GM23248 (cell line): ENCODE measurements at regions not wholly inside any gene's neighbourhood (a gene's known extent, or its start where the extent isn't known, plus 50 kb on each side); places are given as distances from the start of the nearest gene placed in this dataset.

ENCODE experiments used
- DNase-seq: peaks from one replicate; pipeline ENCODE4 v3.0.0-alpha.2; 2015
- H2AFZ ChIP-seq: fragments of 200-600 bp; sonication (generic); 2 replicates; pipeline ENCODE4 v1.6.1; 2016; ENCODE audit warnings: antibody characterized with exemption
- H3F3A ChIP-seq: fragments of 200-600 bp; sonication (generic); 2 replicates; pipeline ENCODE4 v1.6.1; 2016; ENCODE audit warnings: mild to moderate bottlenecking, antibody characterized with exemption, mixed run types; ENCODE audit not compliant: insufficient read depth
- H3K27ac ChIP-seq: fragments of 200-600 bp; sonication (generic); 2 replicates; pipeline ENCODE4 v1.5.1; 2016; ENCODE audit warnings: mild to moderate bottlenecking
- H3K27me3 ChIP-seq: fragments of 200-600 bp; sonication (generic); replicated peaks from 2 replicates; pipeline ENCODE4 v1.6.1; 2016; ENCODE audit warnings: mild to moderate bottlenecking; ENCODE audit not compliant: insufficient read depth
- H3K36me3 ChIP-seq: fragments of 200-600 bp; sonication (generic); 2 replicates; pipeline ENCODE4 v1.6.1; 2016; ENCODE audit warnings: low read depth, mild to moderate bottlenecking
- H3K4me1 ChIP-seq: fragments of 200-600 bp; sonication (generic); 2 replicates; pipeline ENCODE4 v1.6.1; 2016; ENCODE audit warnings: mild to moderate bottlenecking; ENCODE audit not compliant: insufficient read depth
- H3K4me2 ChIP-seq: fragments of 200-600 bp; sonication (generic); one replicate; pipeline ENCODE4 v1.6.1; 2016; ENCODE audit warnings: mild to moderate bottlenecking; ENCODE audit not compliant: unreplicated experiment
- H3K4me3 ChIP-seq: fragments of 200-600 bp; sonication (generic); 2 replicates; pipeline ENCODE4 v1.5.1; 2016; ENCODE audit warnings: mild to moderate bottlenecking
- H3K79me2 ChIP-seq: fragments of 200-600 bp; sonication (generic); 2 replicates; pipeline ENCODE4 v1.6.1; 2016; ENCODE audit warnings: mild to moderate bottlenecking; ENCODE audit not compliant: insufficient read depth
- H3K9ac ChIP-seq: fragments of 200-600 bp; sonication (generic); 2 replicates; pipeline ENCODE4 v1.6.1; 2016; ENCODE audit warnings: mild to moderate bottlenecking
- H3K9me2 ChIP-seq: fragments of 200-600 bp; sonication (generic); 2 replicates; pipeline ENCODE4 v1.6.1; 2016; ENCODE audit warnings: mixed run types, mild to moderate bottlenecking, moderate library complexity; ENCODE audit not compliant: insufficient read depth
- H3K9me3 ChIP-seq: fragments of 200-600 bp; sonication (generic); one replicate; pipeline ENCODE4 v1.6.1; 2017; ENCODE audit warnings: low read depth
- H4K20me1 ChIP-seq: fragments of 200-600 bp; sonication (generic); 2 replicates; pipeline ENCODE4 v1.6.0; 2016; ENCODE audit not compliant: insufficient read depth
- EZH2 ChIP-seq: fragments of 200-600 bp; sonication (generic); IDR thresholded peaks from 2 replicates; pipeline ENCODE4 v1.6.1; 2018; ENCODE audit warnings: antibody characterized with exemption, mild to moderate bottlenecking; ENCODE audit not compliant: insufficient read depth, poor library complexity, severe bottlenecking
- EZH2phosphoT487 ChIP-seq: fragments of 200-600 bp; sonication (generic); IDR thresholded peaks from 2 replicates; pipeline ENCODE4 v1.6.1; 2018; ENCODE audit warnings: antibody characterized with exemption, moderate library complexity, mild to moderate bottlenecking, low read depth; ENCODE audit not compliant: insufficient read depth
- WGBS, 2 experiments: methylation state at CpG; one replicate each; pipeline ENCODE4 v1.1.6; 2015 to 2017; ENCODE audit warnings: low lambda C conversion rate in 2 of 2, low coverage in 1 of 2; ENCODE audit errors: missing lambda C conversion rate in 2 of 2; 5-methylcytosine and 5-hydroxymethylcytosine counted together
- in situ Hi-C: fragments of 300-500 bp; cut with MboI; formaldehyde crosslinking; loops from 2 replicates; pipeline ENCODE4 v1.15.0; 2020

GRCh38 chr11:80048513-80048912 lies 607.7 kb upstream of the TENM4 start:
- H2AFZ ChIP-seq = no peak overlapping the region
- no peaks in the 10 kb centered on the region for H3K27me3 ChIP-seq
- in situ Hi-C loops = no loop called here
- DNase-seq = no peak
- WGBS, 2 experiments = 5 to 16% methylated on average over 1 of the region's 1 CpG
- H3K9ac ChIP-seq = no peak overlapping the region
- H3K4me1 ChIP-seq = no peaks in the 10 kb centered on the region
- no peaks in the 10 kb centered on the region for H3K36me3 ChIP-seq
- no peaks in the 10 kb centered on the region for H3F3A ChIP-seq
- no peaks in the 10 kb centered on the region for H4K20me1 ChIP-seq
- H3K4me3 ChIP-seq = no peak overlapping the region
- no peaks in the 10 kb centered on the region for H3K9me2 ChIP-seq
- H3K27ac ChIP-seq = no peak overlapping the region
- no peaks in the 10 kb centered on the region for H3K9me3 ChIP-seq
- no peak for TF ChIP-seq EZH2phosphoT487
- TF ChIP-seq EZH2 = no peak
- H3K79me2 ChIP-seq = no peaks in the 10 kb centered on the region
- no peak overlapping the region for H3K4me2 ChIP-seq

- TF ChIP-seq EZH2 = no peak
- TF ChIP-seq EZH2phosphoT487 = no peak
- Histone ChIP-seq H3K79me2 (no peaks in the 10 kb centered on the region), H3K9ac (no peak overlapping the region), H3K4me1 (no peaks in the 10 kb centered on the region), H3K4me2 (no peak overlapping the region), H2AFZ (no peak overlapping the region), H3K9me2 (no peaks in the 10 kb centered on the region), H3K36me3 (no peaks in the 10 kb centered on the region), H3K4me3 (no peak overlapping the region), H3K27me3 (no peaks in the 10 kb centered on the region), H3K9me3 (no peaks in the 10 kb centered on the region), H3F3A (no peaks in the 10 kb centered on the region), H3K27ac (no peak overlapping the region), H4K20me1 (no peaks in the 10 kb centered on the region)
- in situ Hi-C loops = no loop called here
- WGBS, 2 experiments = 14 to 17% methylated on average over 7 of the region's 7 CpGs
- no peak for DNase-seq
Observed at GRCh38 chr11:80041136-80042000, 600.5 kb upstream of the TENM4 start.

GRCh38 chr11:80034801-80035200 lies 594.0 kb upstream of the TENM4 start:
- no peaks in the 10 kb centered on the region for H3K9me2 ChIP-seq
- H3K4me1 ChIP-seq = no peaks in the 10 kb centered on the region
- no peak overlapping the region for H2AFZ ChIP-seq
- no peaks in the 10 kb centered on the region for H3K36me3 ChIP-seq
- no peaks in the 10 kb centered on the region for H3K27me3 ChIP-seq
- no peak overlapping the region for H3K9ac ChIP-seq
- DNase-seq = no peak
- TF ChIP-seq EZH2phosphoT487 = no peak
- no peak for TF ChIP-seq EZH2
- H3F3A ChIP-seq = no peaks in the 10 kb centered on the region
- H3K79me2 ChIP-seq = no peaks in the 10 kb centered on the region
- no peak overlapping the region for H3K27ac ChIP-seq
- no peak overlapping the region for H3K4me3 ChIP-seq
- no peaks in the 10 kb centered on the region for H4K20me1 ChIP-seq
- no peak overlapping the region for H3K4me2 ChIP-seq
- in situ Hi-C loops = no loop called here
- WGBS, 2 experiments = 21 to 26% methylated on average over 1 of the region's 1 CpG
- H3K9me3 ChIP-seq = no peaks in the 10 kb centered on the region

GRCh38 chr11:80031014-80031600 lies 590.3 kb upstream of the TENM4 start:
- Histone ChIP-seq H3K9me2 (no peaks in the 10 kb centered on the region), H4K20me1 (no peaks in the 10 kb centered on the region), H3K27ac (no peak overlapping the region), H3K4me3 (no peak overlapping the region), H3K36me3 (no peaks in the 10 kb centered on the region), H3K4me2 (no peak overlapping the region), H3K27me3 (no peaks in the 10 kb centered on the region), H3F3A (no peaks in the 10 kb centered on the region), H2AFZ (no peak overlapping the region), H3K9me3 (no peaks in the 10 kb centered on the region), H3K79me2 (no peaks in the 10 kb centered on the region), H3K9ac (no peak overlapping the region), H3K4me1 (no peaks in the 10 kb centered on the region)
- WGBS, 2 experiments = 3 to 5% methylated on average over 3 of the region's 3 CpGs
- in situ Hi-C loops = no loop called here
- TF ChIP-seq EZH2 (no peak), EZH2phosphoT487 (no peak)
- DNase-seq = no peak
